ENCODE measurements at regions not wholly inside any gene's neighbourhood (a gene's known extent, or its start where the extent isn't known, plus 50 kb on each side); places are given as distances from the start of the nearest gene placed in this dataset.

GRCh38 chr9:86713470-86713869, 233.8 kb downstream of the GAS1 start:
- no peak for DNase-seq (ENCODE audit: extremely low spot score, insufficient read length, low read depth)
- FAIRE-seq, result no peak

GRCh38 chr9:86708918-86709835, 238.1 kb downstream of the GAS1 start:
- DNase-seq (ENCODE audit: extremely low spot score, insufficient read length, low read depth), result no peak
- FAIRE-seq, result no peak

- FAIRE-seq (no peak), DNase-seq (ENCODE audit: extremely low spot score, insufficient read length, low read depth) (no peak)
Measured at GRCh38 chr9:86707932-86708510, 239.3 kb downstream of the GAS1 start.

GRCh38 chr9:86706391-86706790, 240.9 kb downstream of the GAS1 start:
- FAIRE-seq (no peak), DNase-seq (ENCODE audit: extremely low spot score, insufficient read length, low read depth) (no peak)

- FAIRE-seq, result no peak
- DNase-seq (ENCODE audit: extremely low spot score, insufficient read length, low read depth), result no peak
Measured at GRCh38 chr9:86705490-86705889, 241.8 kb downstream of the GAS1 start.

- no peak for FAIRE-seq
- no peak for DNase-seq (ENCODE audit: extremely low spot score, insufficient read length, low read depth)
Measured at GRCh38 chr9:86703346-86703745, 244.0 kb downstream of the GAS1 start.

- FAIRE-seq (no peak), DNase-seq (ENCODE audit: extremely low spot score, insufficient read length, low read depth) (no peak)
Measured at GRCh38 chr9:86700629-86701028, 246.7 kb downstream of the GAS1 start.

- DNase-seq (ENCODE audit: extremely low spot score, insufficient read length, low read depth), result no peak
- no peak for FAIRE-seq
Measured at GRCh38 chr9:86697999-86698398, 249.3 kb downstream of the GAS1 start.

- DNase-seq (ENCODE audit: extremely low spot score, insufficient read length, low read depth) (no peak), FAIRE-seq (no peak)
Measured at GRCh38 chr9:86697213-86697612, 250.1 kb downstream of the GAS1 start.

- FAIRE-seq (no peak), DNase-seq (ENCODE audit: extremely low spot score, insufficient read length, low read depth) (no peak)
Measured at GRCh38 chr9:86695910-86696424, 251.3 kb downstream of the GAS1 start.

GRCh38 chr9:86690034-86690433, 257.3 kb downstream of the GAS1 start:
- DNase-seq (ENCODE audit: extremely low spot score, insufficient read length, low read depth), result no peak
- no peak for FAIRE-seq

GRCh38 chr9:86687788-86688187, 259.5 kb downstream of the GAS1 start:
- FAIRE-seq (no peak), DNase-seq (ENCODE audit: extremely low spot score, insufficient read length, low read depth) (no peak)

GRCh38 chr9:86685556-86685955, 261.8 kb downstream of the GAS1 start:
- DNase-seq (ENCODE audit: extremely low spot score, insufficient read length, low read depth), result no peak
- no peak for FAIRE-seq

- FAIRE-seq (no peak), DNase-seq (ENCODE audit: extremely low spot score, insufficient read length, low read depth) (no peak)
Measured at GRCh38 chr9:86684148-86684547, 263.2 kb downstream of the GAS1 start.

GRCh38 chr9:86682240-86682639, 265.1 kb downstream of the GAS1 start:
- no peak for FAIRE-seq
- no peak for DNase-seq (ENCODE audit: extremely low spot score, insufficient read length, low read depth)

GRCh38 chr9:86679909-86680308, 267.4 kb downstream of the GAS1 start:
- no peak for DNase-seq (ENCODE audit: extremely low spot score, insufficient read length, low read depth)

GRCh38 chr9:86676396-86676795, 270.9 kb downstream of the GAS1 start:
- FAIRE-seq (no peak), DNase-seq (ENCODE audit: extremely low spot score, insufficient read length, low read depth) (no peak)

More at GRCh38 chr9:86679909-86680308, 267.4 kb downstream of the GAS1 start:
- FAIRE-seq, result no peak

- FAIRE-seq, result no peak
- DNase-seq (ENCODE audit: extremely low spot score, insufficient read length, low read depth), result no peak
Measured at GRCh38 chr9:86675805-86676204, 271.5 kb downstream of the GAS1 start.

- no peak for FAIRE-seq
- no peak for DNase-seq (ENCODE audit: extremely low spot score, insufficient read length, low read depth)
Measured at GRCh38 chr9:86674487-86674886, 272.8 kb downstream of the GAS1 start.

GRCh38 chr9:86672966-86673365, 274.3 kb downstream of the GAS1 start:
- FAIRE-seq (no peak), DNase-seq (ENCODE audit: extremely low spot score, insufficient read length, low read depth) (no peak)

GRCh38 chr9:86672301-86672700, 275.0 kb downstream of the GAS1 start:
- DNase-seq (ENCODE audit: extremely low spot score, insufficient read length, low read depth), result no peak
- no peak for FAIRE-seq

Measured in GM18507 (cell line).